Activated CD8-positive, alpha-beta T cell treated with anti-CD3 and anti-CD28 coated beads for 36 hours (primary cell): ENCODE measurements at regions not wholly inside any gene's neighbourhood (a gene's known extent, or its start where the extent isn't known, plus 50 kb on each side); places are given as distances from the start of the nearest gene placed in this dataset.

ENCODE experiments used
- ATAC-seq: fragments of 200-7000 bp; cut with Tn5 transposase; one replicate; pipeline ENCODE4 v1.10.0; 2021; ENCODE audit warnings: mild to moderate bottlenecking, moderate library complexity
- CTCF ChIA-PET: fragments of 350-600 bp; sonication (Branson Sonifier 250); formaldehyde crosslinking; loops from one replicate; lab custom pipeline; 2021; ENCODE audit warnings: antibody characterized with exemption; lab: Charles Lee
- POLR2A ChIA-PET: fragments of 350-600 bp; sonication (Branson Sonifier 250); formaldehyde crosslinking; loops from one replicate; lab custom pipeline; 2021; ENCODE audit warnings: antibody characterized with exemption; lab: Charles Lee
- DNase-seq: peaks from one replicate; pipeline ENCODE4 v3.0.0-alpha.2; 2020
- H3K27ac Mint-ChIP-seq: one replicate; pipeline ENCODE4 v1.8.0; 2021; ENCODE audit warnings: mild to moderate bottlenecking, mixed read lengths
- H3K27me3 Mint-ChIP-seq: one replicate; pipeline ENCODE4 v1.8.0; 2021; ENCODE audit warnings: mixed read lengths
- H3K36me3 Mint-ChIP-seq: one replicate; pipeline ENCODE4 v1.8.0; 2021; ENCODE audit warnings: low read depth, mixed read lengths
- H3K4me1 Mint-ChIP-seq: one replicate; pipeline ENCODE4 v1.8.0; 2021; ENCODE audit warnings: low read depth, mixed read lengths
- H3K4me3 Mint-ChIP-seq: one replicate; pipeline ENCODE4 v1.8.0; 2021; ENCODE audit warnings: mild to moderate bottlenecking, moderate library complexity, mixed read lengths
- H3K9me3 Mint-ChIP-seq: one replicate; pipeline ENCODE4 v1.8.0; 2021; ENCODE audit warnings: mixed read lengths
- CTCF ChIP-seq: fragments of 200-600 bp; IDR thresholded peaks from one replicate; pipeline ENCODE4 v1.8.0; 2022; ENCODE audit warnings: antibody characterized with exemption, mild to moderate bottlenecking
- intact Hi-C: fragments of 100-400 bp; cut with micrococcal nuclease; formaldehyde crosslinking; loops from one replicate; pipeline ENCODE4 v1.10.0; 2022

GRCh38 chr4:136651278-136651667 lies 881.0 kb downstream of the PCDH18 start:
- Mint-ChIP-seq H3K4me3 (no peak overlapping the region), H3K36me3 (no peaks in the 10 kb centered on the region), H3K4me1 (no peaks in the 10 kb centered on the region), H3K27ac (no peak overlapping the region), H3K9me3 (peaks cover 1% of the 10 kb centered on the region), H3K27me3 (no peaks in the 10 kb centered on the region)
- TF ChIP-seq CTCF: no peak
- POLR2A ChIA-PET: no interaction called here
- intact Hi-C loops: no loop called here
- no peak for DNase-seq
- CTCF ChIA-PET: interaction anchor here (1.5 kb wide), 1 partner anchor 13 kb away, joined by 3 read pairs; no protein-coding TSS in a partner anchor
- ATAC-seq: no peak

GRCh38 chr4:136650541-136651277 lies 881.6 kb downstream of the PCDH18 start:
- Mint-ChIP-seq H3K4me1 (no peaks in the 10 kb centered on the region), H3K27me3 (no peaks in the 10 kb centered on the region), H3K27ac (no peak overlapping the region), H3K4me3 (no peak overlapping the region), H3K9me3 (peaks cover 1% of the 10 kb centered on the region), H3K36me3 (no peaks in the 10 kb centered on the region)
- ChIA-PET POLR2A (no interaction called here), CTCF (interaction anchor here (1.5 kb wide), 1 partner anchor 12 kb away, joined by 3 read pairs; no protein-coding TSS in a partner anchor)
- ATAC-seq: no peak
- TF ChIP-seq CTCF: no peak
- no peak for DNase-seq
- intact Hi-C loops: no loop called here

GRCh38 chr4:136644279-136644678 lies 888.0 kb downstream of the PCDH18 start:
- TF ChIP-seq CTCF: no peak
- ChIA-PET CTCF (no interaction called here), POLR2A (no interaction called here)
- Mint-ChIP-seq H3K9me3 (peaks cover 1% of the 10 kb centered on the region), H3K27me3 (no peaks in the 10 kb centered on the region), H3K4me3 (no peak overlapping the region), H3K4me1 (no peaks in the 10 kb centered on the region), H3K36me3 (no peaks in the 10 kb centered on the region), H3K27ac (no peak overlapping the region)
- intact Hi-C loops: no loop called here
- DNase-seq (no peak), ATAC-seq (no peak)

- ChIA-PET POLR2A (no interaction called here), CTCF (no interaction called here)
- H3K27me3 Mint-ChIP-seq: no peaks in the 10 kb centered on the region
- H3K4me1 Mint-ChIP-seq: no peaks in the 10 kb centered on the region
- DNase-seq: no peak
- TF ChIP-seq CTCF: no peak
- intact Hi-C loops: no loop called here
- no peaks in the 10 kb centered on the region for H3K36me3 Mint-ChIP-seq
- H3K9me3 Mint-ChIP-seq: peaks cover 3% of the 10 kb centered on the region
- H3K4me3 Mint-ChIP-seq: no peak overlapping the region
- H3K27ac Mint-ChIP-seq: no peak overlapping the region
- no peak for ATAC-seq
Measured at GRCh38 chr4:136643416-136643815, 888.9 kb downstream of the PCDH18 start.

GRCh38 chr4:136637071-136637777 lies 895.1 kb downstream of the PCDH18 start:
- no peak for ATAC-seq

More at GRCh38 chr4:136637071-136637777, 895.1 kb downstream of the PCDH18 start:
- Mint-ChIP-seq H3K36me3 (no peaks in the 10 kb centered on the region), H3K4me3 (no peak overlapping the region), H3K27me3 (no peaks in the 10 kb centered on the region), H3K9me3 (peaks cover 2% of the 10 kb centered on the region), H3K4me1 (no peaks in the 10 kb centered on the region), H3K27ac (no peak overlapping the region)
- ChIA-PET CTCF (no interaction called here), POLR2A (no interaction called here)
- no peak for TF ChIP-seq CTCF
- peak; percentile 13 for DNase-seq
- intact Hi-C loops: no loop called here
